ENCODE measurements at regions not wholly inside any gene's neighbourhood (a gene's known extent, or its start where the extent isn't known, plus 50 kb on each side); places are given as distances from the start of the nearest gene placed in this dataset.

DNA sequence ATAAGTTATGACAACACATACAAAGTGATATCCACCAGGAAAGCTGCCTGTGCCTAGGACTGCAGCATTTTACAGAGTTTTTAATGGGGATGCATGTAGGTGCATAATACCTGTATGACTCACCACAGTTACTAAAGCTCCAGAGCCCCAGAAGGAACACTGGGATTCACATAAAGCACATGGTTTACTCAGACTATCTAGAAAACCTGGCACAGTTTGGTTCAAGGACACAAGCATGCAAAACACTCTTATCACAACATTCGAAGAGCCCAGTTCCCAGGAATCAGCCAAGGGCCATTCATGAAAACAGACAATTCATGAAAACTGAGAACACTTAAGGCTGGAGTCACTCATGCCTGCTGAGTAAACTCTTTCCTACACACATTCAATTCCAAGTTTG is 261.0 kb downstream of the PYDC2 start:
- DNase-seq (ENCODE audit: low spot score): no peak
- Mint-ChIP-seq H3K4me1 (peaks cover 2% of the 10 kb centered on the region), H3K9me3 (no peaks in the 10 kb centered on the region), H3K27ac (no peak overlapping the region), H3K27me3 (ENCODE audit: insufficient read depth, low read depth) (no peaks in the 10 kb centered on the region), H3K4me3 (no peak overlapping the region), H3K36me3 (no peaks in the 10 kb centered on the region)
- H3K9me3 ChIP-seq (ENCODE audit: low read depth): no peaks in the 10 kb centered on the region
- TF ChIP-seq, protein P1, sequence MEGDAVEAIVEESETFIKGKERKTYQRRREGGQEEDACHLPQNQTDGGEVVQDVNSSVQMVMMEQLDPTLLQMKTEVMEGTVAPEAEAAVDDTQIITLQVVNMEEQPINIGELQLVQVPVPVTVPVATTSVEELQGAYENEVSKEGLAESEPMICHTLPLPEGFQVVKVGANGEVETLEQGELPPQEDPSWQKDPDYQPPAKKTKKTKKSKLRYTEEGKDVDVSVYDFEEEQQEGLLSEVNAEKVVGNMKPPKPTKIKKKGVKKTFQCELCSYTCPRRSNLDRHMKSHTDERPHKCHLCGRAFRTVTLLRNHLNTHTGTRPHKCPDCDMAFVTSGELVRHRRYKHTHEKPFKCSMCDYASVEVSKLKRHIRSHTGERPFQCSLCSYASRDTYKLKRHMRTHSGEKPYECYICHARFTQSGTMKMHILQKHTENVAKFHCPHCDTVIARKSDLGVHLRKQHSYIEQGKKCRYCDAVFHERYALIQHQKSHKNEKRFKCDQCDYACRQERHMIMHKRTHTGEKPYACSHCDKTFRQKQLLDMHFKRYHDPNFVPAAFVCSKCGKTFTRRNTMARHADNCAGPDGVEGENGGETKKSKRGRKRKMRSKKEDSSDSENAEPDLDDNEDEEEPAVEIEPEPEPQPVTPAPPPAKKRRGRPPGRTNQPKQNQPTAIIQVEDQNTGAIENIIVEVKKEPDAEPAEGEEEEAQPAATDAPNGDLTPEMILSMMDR (IDR thresholded peaks at IDR 0.05): no peak
- TF ChIP-seq EZH2 (IDR thresholded peaks at IDR 0.05): no peak
- TF ChIP-seq EZH2phosphoT487 (IDR thresholded peaks at IDR 0.05): no peak
- H3K9ac ChIP-seq: no peak overlapping the region
- no peaks in the 10 kb centered on the region for H3K79me2 ChIP-seq (ENCODE audit: low read depth)
- H3K27ac ChIP-seq: no peak overlapping the region
- H3K4me1 ChIP-seq: no peaks in the 10 kb centered on the region
- H3K27me3 ChIP-seq: no peaks in the 10 kb centered on the region
- no peak overlapping the region for H2AFZ ChIP-seq (replicated peaks)
- no peaks in the 10 kb centered on the region for H3F3A ChIP-seq (ENCODE audit: low read depth)
- no peaks in the 10 kb centered on the region for H4K20me1 ChIP-seq (ENCODE audit: low read depth)
- H3K4me2 ChIP-seq: no peak overlapping the region
- no peaks in the 10 kb centered on the region for H3K36me3 ChIP-seq
- no peak overlapping the region for H3K4me3 ChIP-seq

GRCh38 chr3:191727338-191727737 is 266.4 kb downstream of the PYDC2 start:
- Histone ChIP-seq H3K27me3 (no peaks in the 10 kb centered on the region), H3K4me3 (no peak overlapping the region), H3K79me2 (ENCODE audit: low read depth) (no peaks in the 10 kb centered on the region), H3K36me3 (no peaks in the 10 kb centered on the region), H2AFZ (replicated peaks) (no peak overlapping the region), H3K27ac (no peak overlapping the region), H3F3A (ENCODE audit: low read depth) (no peaks in the 10 kb centered on the region), H3K9me3 (ENCODE audit: low read depth) (no peaks in the 10 kb centered on the region), H3K4me2 (no peak overlapping the region), H4K20me1 (ENCODE audit: low read depth) (no peaks in the 10 kb centered on the region), H3K9ac (no peak overlapping the region), H3K4me1 (no peaks in the 10 kb centered on the region)
- H3K36me3 Mint-ChIP-seq: no peaks in the 10 kb centered on the region
- H3K9me3 Mint-ChIP-seq: no peaks in the 10 kb centered on the region
- no peak overlapping the region for H3K4me3 Mint-ChIP-seq
- DNase-seq (ENCODE audit: low spot score): no peak
- H3K27ac Mint-ChIP-seq: no peak overlapping the region
- H3K27me3 Mint-ChIP-seq (ENCODE audit: insufficient read depth, low read depth): no peaks in the 10 kb centered on the region
- TF ChIP-seq EZH2 (IDR thresholded peaks at IDR 0.05): no peak
- TF ChIP-seq, protein P1 (IDR thresholded peaks at IDR 0.05): no peak
- no peak for TF ChIP-seq EZH2phosphoT487 (IDR thresholded peaks at IDR 0.05)
- H3K4me1 Mint-ChIP-seq: no peaks in the 10 kb centered on the region

- no peaks in the 10 kb centered on the region for H3K4me1 Mint-ChIP-seq
- Histone ChIP-seq H2AFZ (replicated peaks) (no peak overlapping the region), H3K36me3 (no peaks in the 10 kb centered on the region), H3K27me3 (no peaks in the 10 kb centered on the region), H3K4me1 (no peaks in the 10 kb centered on the region), H3K9me3 (ENCODE audit: low read depth) (no peaks in the 10 kb centered on the region), H3K9ac (no peak overlapping the region), H3K4me2 (no peak overlapping the region), H3K79me2 (ENCODE audit: low read depth) (no peaks in the 10 kb centered on the region), H3F3A (ENCODE audit: low read depth) (no peaks in the 10 kb centered on the region), H3K27ac (no peak overlapping the region), H4K20me1 (ENCODE audit: low read depth) (no peaks in the 10 kb centered on the region), H3K4me3 (no peak overlapping the region)
- no peaks in the 10 kb centered on the region for H3K36me3 Mint-ChIP-seq
- DNase-seq (ENCODE audit: low spot score): no peak
- no peaks in the 10 kb centered on the region for H3K27me3 Mint-ChIP-seq (ENCODE audit: insufficient read depth, low read depth)
- H3K27ac Mint-ChIP-seq: no peak overlapping the region
- TF ChIP-seq, protein P1 (IDR thresholded peaks at IDR 0.05): no peak
- TF ChIP-seq EZH2phosphoT487 (IDR thresholded peaks at IDR 0.05) (no peak), EZH2 (IDR thresholded peaks at IDR 0.05) (no peak)
- H3K9me3 Mint-ChIP-seq: no peaks in the 10 kb centered on the region
- H3K4me3 Mint-ChIP-seq: no peak overlapping the region
These were observed 267.2 kb downstream of the PYDC2 start for GRCh38 chr3:191728186-191728585.

Data from neural progenitor cell (in vitro differentiated cells).